Sigmoid colon (tissue), 4 donors: ENCODE measurements at regions not wholly inside any gene's neighbourhood (a gene's known extent, or its start where the extent isn't known, plus 50 kb on each side); places are given as distances from the start of the nearest gene placed in this dataset.

Experiments used
- EP300 ChIP-seq, 4 donors: sonication (generic); formaldehyde crosslinking; IDR thresholded peaks; one replicate each; pipeline ENCODE4 v1.6.1; 2017; ENCODE audit warnings: antibody characterized with exemption in 4 of 4
- POLR2A ChIP-seq, 2 donors: fragments of 450-650 bp; IDR thresholded peaks; one replicate each; pipeline ENCODE4 v1.6.1; 2016; ENCODE audit warnings: antibody characterized with exemption in 2 of 2, mild to moderate bottlenecking in 2 of 2, moderate library complexity in 2 of 2
- POLR2AphosphoS5 ChIP-seq, 4 donors: sonication (generic); formaldehyde crosslinking; IDR thresholded peaks; one replicate each; pipeline ENCODE4 v1.6.1; 2017; ENCODE audit warnings: antibody characterized with exemption in 4 of 4
- TF ChIP-seq, protein P1 (sequence below), 4 experiments: fragments of 450-650 bp in 3 of 4; fragments of 200-600 bp in 1 of 4; IDR thresholded peaks; one replicate each; pipeline ENCODE4 v1.5.1; 2016 to 2019; ENCODE audit warnings: antibody characterized with exemption in 4 of 4, mild to moderate bottlenecking in 3 of 4, moderate library complexity in 2 of 4

DNA sequence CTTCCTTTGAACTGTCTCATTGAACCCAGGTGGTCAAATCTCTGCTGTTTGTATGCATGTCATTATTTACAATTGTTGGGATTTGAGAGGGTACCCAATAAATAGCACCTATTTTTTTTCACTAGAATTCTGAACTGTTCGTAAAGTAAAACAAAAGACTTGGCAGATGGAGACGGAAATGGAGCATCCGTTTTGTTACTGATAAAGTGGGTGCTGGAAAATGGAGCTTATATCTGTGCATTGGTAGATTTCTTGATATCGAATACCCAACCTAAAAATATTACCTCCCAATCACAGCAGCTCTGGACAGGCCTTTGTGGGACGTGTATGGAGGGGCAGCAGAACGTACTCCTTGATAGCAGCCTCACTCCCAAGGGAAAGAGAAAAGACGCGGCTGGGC lies 224.4 kb downstream of the C12orf75 start:
- TF ChIP-seq, protein P1, sequence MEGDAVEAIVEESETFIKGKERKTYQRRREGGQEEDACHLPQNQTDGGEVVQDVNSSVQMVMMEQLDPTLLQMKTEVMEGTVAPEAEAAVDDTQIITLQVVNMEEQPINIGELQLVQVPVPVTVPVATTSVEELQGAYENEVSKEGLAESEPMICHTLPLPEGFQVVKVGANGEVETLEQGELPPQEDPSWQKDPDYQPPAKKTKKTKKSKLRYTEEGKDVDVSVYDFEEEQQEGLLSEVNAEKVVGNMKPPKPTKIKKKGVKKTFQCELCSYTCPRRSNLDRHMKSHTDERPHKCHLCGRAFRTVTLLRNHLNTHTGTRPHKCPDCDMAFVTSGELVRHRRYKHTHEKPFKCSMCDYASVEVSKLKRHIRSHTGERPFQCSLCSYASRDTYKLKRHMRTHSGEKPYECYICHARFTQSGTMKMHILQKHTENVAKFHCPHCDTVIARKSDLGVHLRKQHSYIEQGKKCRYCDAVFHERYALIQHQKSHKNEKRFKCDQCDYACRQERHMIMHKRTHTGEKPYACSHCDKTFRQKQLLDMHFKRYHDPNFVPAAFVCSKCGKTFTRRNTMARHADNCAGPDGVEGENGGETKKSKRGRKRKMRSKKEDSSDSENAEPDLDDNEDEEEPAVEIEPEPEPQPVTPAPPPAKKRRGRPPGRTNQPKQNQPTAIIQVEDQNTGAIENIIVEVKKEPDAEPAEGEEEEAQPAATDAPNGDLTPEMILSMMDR (IDR thresholded peaks at IDR 0.05) = no peak
- TF ChIP-seq POLR2A (IDR thresholded peaks at IDR 0.05) (no peak), POLR2AphosphoS5 (IDR thresholded peaks at IDR 0.05) (no peak), EP300 (IDR thresholded peaks at IDR 0.05) (no peak)
